ENCODE measurements at regions not wholly inside any gene's neighbourhood (a gene's known extent, or its start where the extent isn't known, plus 50 kb on each side); places are given as distances from the start of the nearest gene placed in this dataset.
A peak's percentile ranks its signal among the peaks of the same experiment; 100 is the strongest.
"Not testable (repeated sequence)": the region's sequence is repeated elsewhere in the genome, so short reads cannot be mapped to it uniquely, and the experiment has no call there.

- no peak for DNase-seq (ENCODE audit: low read depth)
These were observed 1355.9 kb downstream of the GRIK2 start for GRCh38 chr6:102749210-102749971.

- no peak for DNase-seq (ENCODE audit: low read depth)
These were observed 1353.4 kb downstream of the GRIK2 start for GRCh38 chr6:102746941-102747340.

DNA sequence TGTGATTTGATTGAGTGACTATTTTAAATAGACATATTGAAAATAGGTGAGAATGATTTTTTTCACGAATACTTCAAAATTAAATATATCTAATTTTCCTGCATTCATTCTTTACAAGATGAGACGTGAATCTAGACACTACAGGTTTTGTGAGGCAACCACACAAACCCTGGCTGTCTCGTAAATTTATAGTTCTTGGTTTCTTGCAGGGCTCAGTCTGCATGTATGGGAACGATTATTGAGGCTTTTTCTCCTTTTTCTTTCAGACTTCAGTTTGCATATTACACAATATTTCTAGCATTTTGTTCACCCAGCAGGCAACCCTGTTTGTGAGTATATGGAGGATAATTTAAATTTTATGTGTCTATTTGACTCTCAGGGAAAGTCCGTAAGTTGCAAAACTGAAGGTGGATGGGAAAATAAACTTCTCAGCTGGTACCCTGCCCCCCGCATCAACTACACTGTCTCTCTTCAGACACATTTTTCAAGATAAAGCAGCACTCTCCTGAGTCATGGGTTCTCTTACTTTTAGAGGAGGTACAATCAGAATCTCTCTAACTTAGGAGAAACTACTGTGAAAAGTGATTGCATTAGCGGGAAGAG is 1349.3 kb downstream of the GRIK2 start:
- no peak for DNase-seq (ENCODE audit: low read depth)

DNA sequence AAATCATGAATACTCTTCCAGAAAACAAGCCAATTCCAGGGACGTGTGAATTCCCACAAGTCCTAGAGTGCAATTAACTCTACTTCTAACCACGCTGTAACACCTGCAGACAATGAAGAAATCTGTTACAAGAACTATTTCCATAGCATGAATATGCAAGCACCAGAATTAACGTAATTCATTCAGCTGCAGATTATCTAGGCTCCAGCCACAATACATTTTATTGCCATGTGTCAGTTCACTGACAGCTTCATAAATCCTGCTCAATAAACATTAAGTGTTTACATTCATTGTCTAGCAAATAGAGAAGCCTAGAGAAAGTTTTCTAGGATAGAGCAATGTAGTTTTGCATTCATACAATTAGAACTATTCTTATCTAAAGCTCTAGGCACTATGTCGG is 1348.5 kb downstream of the GRIK2 start:
- no peak for DNase-seq (ENCODE audit: low read depth)

- peak; percentile 17 for DNase-seq (ENCODE audit: low read depth)
These were observed 1343.4 kb downstream of the GRIK2 start for GRCh38 chr6:102736941-102737368.

GRCh38 chr6:102732898-102733297 is 1339.4 kb downstream of the GRIK2 start:
- DNase-seq (ENCODE audit: low read depth): no peak

DNA sequence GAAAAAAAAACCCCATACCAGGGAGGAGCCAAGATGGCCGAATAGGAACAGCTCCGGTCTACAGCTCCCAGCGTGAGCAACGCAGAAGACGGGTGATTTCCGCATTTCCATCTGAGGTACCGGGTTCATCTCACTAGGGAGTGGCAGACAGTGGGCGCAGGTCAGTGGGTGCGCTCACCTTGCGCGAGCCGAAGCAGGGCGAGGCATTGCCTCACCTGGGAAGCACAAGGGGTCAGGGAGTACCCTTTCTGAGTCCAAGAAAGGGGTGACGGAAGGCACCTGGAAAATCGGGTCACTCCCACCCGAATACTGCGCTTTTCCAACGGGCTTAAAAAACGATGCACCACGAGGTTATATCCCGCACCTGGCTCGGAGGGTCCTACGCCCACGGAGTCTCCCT is 1328.6 kb downstream of the GRIK2 start:
- DNase-seq (ENCODE audit: low read depth): not testable (repeated sequence)

DNA sequence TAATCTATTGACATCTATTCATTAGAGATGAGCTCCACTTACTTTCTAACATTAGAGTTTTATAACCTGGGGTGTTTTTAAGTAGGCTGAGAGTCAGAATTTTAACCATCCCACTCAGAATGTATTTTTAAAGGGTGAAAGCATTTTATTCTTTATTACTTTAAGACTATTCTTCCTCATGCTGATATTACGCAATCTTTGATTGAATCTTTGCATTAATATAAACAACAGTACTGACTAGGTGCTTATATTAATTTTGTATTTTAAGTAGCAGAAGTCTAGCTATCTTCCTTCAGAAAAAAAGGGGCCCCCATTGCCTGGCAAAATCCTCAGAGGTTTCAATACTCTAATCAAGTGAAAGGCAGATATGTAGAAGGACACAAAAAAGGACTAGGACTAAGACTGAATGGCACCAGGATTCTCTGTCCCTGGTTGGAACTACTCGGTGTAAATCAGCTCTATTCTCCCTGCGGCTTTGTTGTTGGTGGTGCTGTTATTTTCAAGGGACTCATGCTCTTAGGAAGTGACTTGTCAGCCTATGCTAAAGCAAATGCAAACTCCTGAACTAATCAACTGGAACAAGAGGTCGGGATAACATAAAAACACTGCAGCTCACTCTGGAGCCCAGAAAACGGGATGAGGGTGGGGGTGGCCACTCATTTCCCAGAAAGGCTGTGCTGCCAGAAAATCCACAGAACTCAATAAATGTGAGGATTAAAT is 1324.4 kb downstream of the GRIK2 start:
- DNase-seq (ENCODE audit: low read depth): no peak

GRCh38 chr6:102717252-102717651 is 1323.7 kb downstream of the GRIK2 start:
- no peak for DNase-seq (ENCODE audit: low read depth)

DNA sequence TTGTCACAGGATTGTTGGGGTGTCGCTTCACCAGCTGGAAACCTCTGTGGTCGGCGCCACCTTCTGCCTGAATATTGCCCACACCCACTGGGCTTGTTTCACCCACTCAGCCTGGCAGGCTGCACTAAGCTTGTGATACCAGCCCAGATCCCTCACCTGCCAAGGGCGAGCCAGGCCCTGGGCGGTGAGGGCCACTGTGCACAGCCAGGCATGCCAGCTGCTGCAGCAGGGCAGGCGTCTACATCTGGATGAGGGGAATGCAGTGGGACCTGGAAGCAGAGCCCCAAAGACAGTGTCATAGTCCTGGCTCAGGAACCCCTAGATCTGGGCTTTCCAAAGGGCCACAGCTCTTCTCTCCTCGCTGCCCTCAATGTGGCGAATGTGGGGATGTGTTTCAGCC is 1307.5 kb downstream of the GRIK2 start:
- no peak for DNase-seq (ENCODE audit: low read depth)

DNA sequence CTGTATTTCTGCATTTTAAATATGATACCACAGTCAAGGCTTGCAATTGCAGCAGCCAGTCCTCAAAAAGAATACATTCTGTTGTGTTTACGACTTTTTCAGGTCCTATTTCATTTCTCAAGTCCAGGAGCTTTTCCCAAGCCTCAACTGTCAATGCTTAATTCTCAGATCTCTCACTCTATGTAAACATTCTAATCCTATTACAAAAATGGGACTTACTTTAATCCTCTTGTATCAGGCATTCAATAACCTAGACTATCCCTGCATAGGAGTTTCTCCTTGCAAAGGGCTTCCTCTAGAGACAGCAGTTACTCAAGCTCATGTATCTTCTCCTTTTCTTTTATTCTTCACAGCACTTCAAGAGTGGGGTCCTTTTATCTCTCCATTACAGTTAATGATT is 1293.0 kb downstream of the GRIK2 start:
- DNase-seq (ENCODE audit: low read depth): no peak

DNA sequence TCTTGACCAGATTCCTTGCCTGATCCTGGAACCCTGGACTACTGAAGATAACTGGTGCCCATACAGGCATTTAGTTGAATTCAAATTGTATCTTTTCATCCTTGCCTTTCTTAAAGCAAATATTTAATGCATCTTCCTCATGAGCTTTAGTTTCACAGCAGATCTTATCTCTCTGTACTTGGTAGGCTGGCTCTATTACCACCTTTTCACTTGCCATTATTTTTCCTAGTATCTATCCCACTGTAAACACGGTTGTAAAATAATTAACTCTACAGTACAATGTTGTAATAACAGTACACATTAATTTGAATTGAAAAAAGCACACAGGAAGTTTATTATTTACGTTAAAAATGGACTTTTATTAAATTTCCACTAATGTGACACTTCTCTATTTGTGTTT is 1286.9 kb downstream of the GRIK2 start:
- no peak for DNase-seq (ENCODE audit: low read depth)

DNA sequence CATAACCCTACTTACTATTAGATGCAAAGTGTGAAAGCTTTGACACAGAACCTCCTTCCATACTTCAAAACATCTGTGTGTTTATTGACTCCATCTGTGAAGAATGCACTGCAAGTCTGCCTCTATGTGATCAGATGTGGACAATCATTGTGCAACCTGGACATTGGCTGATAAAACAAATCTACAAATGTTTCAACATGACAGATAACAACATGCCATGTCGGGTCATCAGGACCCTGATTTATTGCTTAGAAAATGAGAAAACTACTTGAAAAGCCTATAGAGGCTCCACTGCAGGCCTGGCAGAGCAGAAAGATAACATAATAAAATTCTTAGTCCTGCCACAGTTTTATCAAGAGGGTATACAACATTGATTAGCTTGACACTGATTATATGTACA is 1286.4 kb downstream of the GRIK2 start:
- no peak for DNase-seq (ENCODE audit: low read depth)

DNA sequence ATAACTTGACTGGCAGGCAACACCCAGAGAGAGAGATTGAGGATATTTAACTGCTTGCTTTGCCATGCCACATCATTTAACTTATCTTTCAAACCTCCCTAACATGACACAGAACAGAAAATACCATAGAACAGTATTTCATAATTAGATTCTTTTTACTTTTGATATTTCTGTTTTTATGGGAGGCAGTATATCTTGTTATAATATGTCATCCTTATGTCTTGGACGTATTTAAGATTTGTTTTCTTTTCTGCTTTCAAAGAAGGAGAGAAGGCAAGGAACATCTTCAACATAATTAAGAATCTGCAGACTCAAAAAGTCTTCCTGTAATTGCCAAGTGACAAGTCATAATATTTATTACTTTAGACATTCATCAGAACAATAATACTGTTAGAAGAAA is 1283.7 kb downstream of the GRIK2 start:
- DNase-seq (ENCODE audit: low read depth): no peak

GRCh38 chr6:102670735-102671134 is 1277.2 kb downstream of the GRIK2 start:
- DNase-seq (ENCODE audit: low read depth): no peak

DNA sequence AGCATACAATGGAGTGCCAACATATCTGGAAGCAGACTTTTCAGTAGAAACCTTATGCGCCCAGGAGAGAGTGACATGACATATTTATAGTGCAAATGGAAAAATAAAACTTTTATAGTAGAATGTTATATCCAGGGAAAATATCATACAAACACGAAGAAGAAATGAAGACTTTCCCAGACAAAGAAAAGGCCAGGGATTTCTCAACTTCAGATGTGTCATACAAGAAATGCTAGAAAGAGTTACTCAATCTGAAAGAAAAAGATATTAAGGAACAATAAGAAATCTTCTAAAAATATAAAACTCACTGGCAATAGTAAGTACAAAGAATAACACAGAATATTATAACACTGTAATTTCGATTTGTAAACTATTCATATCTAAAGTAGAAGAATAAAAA is 1269.3 kb downstream of the GRIK2 start:
- DNase-seq (ENCODE audit: low read depth): no peak

DNA sequence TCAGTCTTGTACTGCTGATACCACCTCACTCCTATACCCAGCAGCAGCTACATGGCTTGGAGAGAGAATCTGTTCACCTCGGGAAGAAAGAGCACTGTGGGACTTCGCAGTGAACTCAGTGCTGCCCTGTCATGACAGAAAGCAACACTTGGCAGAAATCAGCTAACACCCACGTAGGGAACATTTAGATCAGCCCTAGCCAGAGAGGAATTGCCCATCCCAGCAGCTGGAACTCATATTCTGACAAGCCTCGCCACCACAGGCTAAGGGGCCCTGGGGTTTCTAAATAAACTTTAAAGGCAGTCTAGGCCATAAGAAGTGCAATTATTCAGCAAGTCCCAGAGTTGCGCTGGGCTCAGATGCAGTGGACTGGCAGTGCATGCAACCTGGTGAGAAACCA is 1266.8 kb downstream of the GRIK2 start:
- no peak for DNase-seq (ENCODE audit: low read depth)

- DNase-seq (ENCODE audit: low read depth): no peak
These were observed 1262.3 kb downstream of the GRIK2 start for GRCh38 chr6:102655823-102656222.

- DNase-seq (ENCODE audit: low read depth): no peak
These were observed 1247.9 kb downstream of the GRIK2 start for GRCh38 chr6:102641426-102641825.

GRCh38 chr6:102631921-102632320 is 1238.4 kb downstream of the GRIK2 start:
- DNase-seq (ENCODE audit: low read depth): no peak

DNA sequence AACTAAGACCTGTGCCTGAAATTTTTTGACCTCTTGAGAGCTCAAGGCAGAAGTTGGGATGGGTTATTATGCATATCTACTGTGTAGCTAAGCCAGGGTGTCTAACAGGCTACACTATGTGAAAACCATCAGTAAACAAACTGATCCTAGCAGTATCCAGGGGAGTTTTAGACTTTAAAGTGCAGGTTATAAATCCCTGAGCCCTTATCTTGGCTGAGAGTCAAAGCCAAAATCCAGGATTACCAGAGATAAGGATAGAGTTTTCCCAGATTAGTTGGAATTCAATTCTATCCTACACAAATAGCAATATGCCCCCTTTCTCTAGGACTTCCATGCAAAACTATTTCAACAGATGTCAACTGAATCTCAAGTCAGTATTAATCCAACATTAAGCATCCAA is 1229.7 kb downstream of the GRIK2 start:
- no peak for DNase-seq (ENCODE audit: low read depth)

- no peak for DNase-seq (ENCODE audit: low read depth)
These were observed 1226.1 kb downstream of the GRIK2 start for GRCh38 chr6:102619585-102619984.

- no peak for DNase-seq (ENCODE audit: low read depth)
These were observed 1189.1 kb downstream of the GRIK2 start for GRCh38 chr6:102582569-102582968.

Measured in fibroblast of gingiva (primary cell).